GM10248 (cell line): ENCODE measurements at regions not wholly inside any gene's neighbourhood (a gene's known extent, or its start where the extent isn't known, plus 50 kb on each side); places are given as distances from the start of the nearest gene placed in this dataset.
"Not testable (repeated sequence)": the region's sequence is repeated elsewhere in the genome, so short reads cannot be mapped to it uniquely, and the experiment has no call there.

ENCODE experiments used
- CTCF ChIA-PET: fragments of 300-600 bp; sonication (Branson Sonifier 250); formaldehyde crosslinking; extraction: SDS; loops from one replicate; lab custom pipeline; 2021; ENCODE audit warnings: antibody characterized with exemption; lab: Yijun Ruan, JAX
- POLR2A ChIA-PET: fragments of 350-650 bp; sonication (Branson Sonifier 250); formaldehyde crosslinking; extraction: SDS; loops from one replicate; lab custom pipeline; 2020; ENCODE audit warnings: antibody characterized with exemption; lab: Yijun Ruan, JAX
- DNase-seq: peaks from one replicate; pipeline ENCODE4 v3.0.0; 2012; ENCODE audit errors: extremely low spot score
- CTCF ChIP-seq: IDR thresholded peaks from 2 replicates; pipeline ENCODE4 v1.5.1; 2012; ENCODE audit warnings: mild to moderate bottlenecking, low read depth; ENCODE audit errors: extremely low read depth, missing control alignments, control extremely low read depth

GRCh38 chr10:34045571-34046190, 711.2 kb upstream of the NRP1 start:
- POLR2A ChIA-PET, result no interaction called here
- CTCF ChIA-PET, result no interaction called here
- TF ChIP-seq CTCF, result no peak
- DNase-seq, result no peak

GRCh38 chr10:34041871-34042270, 707.4 kb upstream of the NRP1 start:
- CTCF ChIA-PET, result no interaction called here
- no peak for DNase-seq
- POLR2A ChIA-PET, result no interaction called here
- no peak for TF ChIP-seq CTCF

- no peak for DNase-seq
- TF ChIP-seq CTCF, result no peak
- ChIA-PET CTCF (no interaction called here), POLR2A (no interaction called here)
These were observed 703.0 kb upstream of the NRP1 start for GRCh38 chr10:34037499-34037898.

GRCh38 chr10:34035241-34035790, 700.8 kb upstream of the NRP1 start:
- DNase-seq, POLR2A ChIA-PET: not testable (repeated sequence)
- CTCF ChIA-PET, result interaction anchor here (1.0 to 1.2 kb wide), 2 partner anchors 11 to 16 kb away, joined by 3 to 4 read pairs; no protein-coding TSS in a partner anchor

GRCh38 chr10:34033078-34033477, 698.6 kb upstream of the NRP1 start:
- TF ChIP-seq CTCF, result no peak
- ChIA-PET CTCF (interaction anchor here (1.4 kb wide), 1 partner anchor 24 kb away, joined by 4 read pairs; no protein-coding TSS in a partner anchor), POLR2A (no interaction called here)
- no peak for DNase-seq

GRCh38 chr10:34032564-34032963, 698.1 kb upstream of the NRP1 start:
- no peak for TF ChIP-seq CTCF
- CTCF ChIA-PET, result no interaction called here
- POLR2A ChIA-PET, result no interaction called here
- DNase-seq, result no peak

- no peak for TF ChIP-seq CTCF
- CTCF ChIA-PET, result no interaction called here
- no peak for DNase-seq
- POLR2A ChIA-PET, result no interaction called here
These were observed 696.9 kb upstream of the NRP1 start for GRCh38 chr10:34031400-34031799.
